Ectodermal cell (in vitro differentiated cells): ENCODE measurements at regions not wholly inside any gene's neighbourhood (a gene's known extent, or its start where the extent isn't known, plus 50 kb on each side); places are given as distances from the start of the nearest gene placed in this dataset.

Experiments
- H3K27ac ChIP-seq: 2 replicates; pipeline ENCODE4 v1.7.0; 2013; ENCODE audit warnings: mild to moderate bottlenecking, low read depth, low read length; ENCODE audit not compliant: insufficient read depth, poor library complexity, severe bottlenecking
- H3K27me3 ChIP-seq: 2 replicates; pipeline ENCODE4 v1.7.0; 2013; ENCODE audit warnings: mild to moderate bottlenecking, low read length; ENCODE audit not compliant: insufficient read depth, control insufficient read depth, poor library complexity, severe bottlenecking
- H3K36me3 ChIP-seq: one replicate; pipeline ENCODE4 v1.7.0; 2013; ENCODE audit warnings: low read length; ENCODE audit not compliant: control insufficient read depth, insufficient read depth
- H3K4me1 ChIP-seq: one replicate; pipeline ENCODE4 v1.7.0; 2013; ENCODE audit warnings: low read length; ENCODE audit not compliant: control insufficient read depth, insufficient read depth
- H3K4me3 ChIP-seq: 2 replicates; pipeline ENCODE4 v1.7.0; 2013; ENCODE audit warnings: low read depth, low read length, control low read depth; ENCODE audit not compliant: insufficient read depth
- H3K9me3 ChIP-seq: 2 replicates; pipeline ENCODE4 v1.7.0; 2013; ENCODE audit warnings: mild to moderate bottlenecking, low read length, moderate library complexity; ENCODE audit not compliant: control insufficient read depth
- WGBS, 2 experiments: methylation state at CpG; one replicate each; pipeline ENCODE4 v1.1.7; 2013; ENCODE audit warnings: missing lambda C conversion rate in 2 of 2; 5-methylcytosine and 5-hydroxymethylcytosine counted together

- H3K27ac ChIP-seq, result no peak overlapping the region
- H3K27me3 ChIP-seq, result no peaks in the 10 kb centered on the region
- H3K36me3 ChIP-seq, result no peaks in the 10 kb centered on the region
- no peaks in the 10 kb centered on the region for H3K4me1 ChIP-seq
- no peak overlapping the region for H3K4me3 ChIP-seq
- peaks cover 2% of the 10 kb centered on the region for H3K9me3 ChIP-seq
- 94 to 95% methylated on average over 8 of the region's 8 CpGs for WGBS, 2 experiments
These were observed 83.6 kb upstream of the PGRMC2 start for GRCh38 chr4:128371001-128371777.

GRCh38 chr4:128366212-128366611 is 78.6 kb upstream of the PGRMC2 start:
- Histone ChIP-seq H3K4me3 (no peak overlapping the region), H3K27ac (no peak overlapping the region), H3K27me3 (no peaks in the 10 kb centered on the region), H3K36me3 (no peaks in the 10 kb centered on the region), H3K4me1 (no peaks in the 10 kb centered on the region), H3K9me3 (peaks cover 2% of the 10 kb centered on the region)
- 96% methylated on average over 3 to 4 of the region's 4 CpGs for WGBS, 2 experiments

GRCh38 chr4:128364565-128364964 is 77.0 kb upstream of the PGRMC2 start:
- Histone ChIP-seq H3K27ac (no peak overlapping the region), H3K4me1 (no peaks in the 10 kb centered on the region), H3K36me3 (no peaks in the 10 kb centered on the region), H3K27me3 (no peaks in the 10 kb centered on the region), H3K9me3 (peaks cover 2% of the 10 kb centered on the region), H3K4me3 (no peak overlapping the region)
- 95% methylated on average over 7 of the region's 7 CpGs for WGBS, 2 experiments

GRCh38 chr4:128363966-128364365 is 76.4 kb upstream of the PGRMC2 start:
- WGBS, 2 experiments, result 96% methylated on average over 6 of the region's 6 CpGs
- H3K27me3 ChIP-seq, result no peaks in the 10 kb centered on the region

GRCh38 chr4:128362760-128363159 is 75.1 kb upstream of the PGRMC2 start:
- WGBS, 2 experiments, result 94 to 96% methylated on average over 1 of the region's 1 CpG
- H3K27me3 ChIP-seq, result no peaks in the 10 kb centered on the region
- H3K9me3 ChIP-seq, result no peaks in the 10 kb centered on the region
- H3K36me3 ChIP-seq, result no peaks in the 10 kb centered on the region
- no peak overlapping the region for H3K4me3 ChIP-seq
- H3K27ac ChIP-seq, result no peak overlapping the region
- H3K4me1 ChIP-seq, result no peaks in the 10 kb centered on the region

More at GRCh38 chr4:128363966-128364365, 76.4 kb upstream of the PGRMC2 start:
- Histone ChIP-seq H3K4me1 (no peaks in the 10 kb centered on the region), H3K9me3 (no peaks in the 10 kb centered on the region), H3K4me3 (no peak overlapping the region), H3K27ac (no peak overlapping the region), H3K36me3 (no peaks in the 10 kb centered on the region)

- Histone ChIP-seq H3K36me3 (no peaks in the 10 kb centered on the region), H3K9me3 (no peaks in the 10 kb centered on the region), H3K27ac (no peak overlapping the region), H3K4me3 (no peak overlapping the region), H3K27me3 (no peaks in the 10 kb centered on the region), H3K4me1 (no peaks in the 10 kb centered on the region)
- 95 to 100% methylated on average over 1 to 2 of the region's 2 CpGs for WGBS, 2 experiments
These were observed 71.8 kb upstream of the PGRMC2 start for GRCh38 chr4:128359422-128359821.

- H3K4me1 ChIP-seq, result no peaks in the 10 kb centered on the region
- H3K27me3 ChIP-seq, result no peaks in the 10 kb centered on the region
- WGBS, 2 experiments, result 98% methylated on average over 2 of the region's 2 CpGs
- H3K27ac ChIP-seq, result no peak overlapping the region
- H3K4me3 ChIP-seq, result no peak overlapping the region
- no peaks in the 10 kb centered on the region for H3K36me3 ChIP-seq
- no peaks in the 10 kb centered on the region for H3K9me3 ChIP-seq
These were observed 71.3 kb upstream of the PGRMC2 start for GRCh38 chr4:128358913-128359279.

- WGBS, 2 experiments, result 95% methylated on average over 7 of the region's 7 CpGs
- no peaks in the 10 kb centered on the region for H3K36me3 ChIP-seq
- H3K4me3 ChIP-seq, result no peak overlapping the region
- no peaks in the 10 kb centered on the region for H3K9me3 ChIP-seq
- no peaks in the 10 kb centered on the region for H3K27me3 ChIP-seq
- no peaks in the 10 kb centered on the region for H3K4me1 ChIP-seq
- no peak overlapping the region for H3K27ac ChIP-seq
These were observed 70.8 kb upstream of the PGRMC2 start for GRCh38 chr4:128358231-128358912.

- Histone ChIP-seq H3K27me3 (no peaks in the 10 kb centered on the region), H3K4me1 (no peaks in the 10 kb centered on the region), H3K36me3 (no peaks in the 10 kb centered on the region), H3K27ac (no peak overlapping the region), H3K9me3 (no peaks in the 10 kb centered on the region), H3K4me3 (no peak overlapping the region)
- 65 to 67% methylated on average over 2 of the region's 2 CpGs for WGBS, 2 experiments
These were observed 69.7 kb upstream of the PGRMC2 start for GRCh38 chr4:128357286-128357685.

- no peaks in the 10 kb centered on the region for H3K36me3 ChIP-seq
- 87 to 90% methylated on average over 4 of the region's 4 CpGs for WGBS, 2 experiments
- no peak overlapping the region for H3K4me3 ChIP-seq
- H3K4me1 ChIP-seq, result no peaks in the 10 kb centered on the region
- no peaks in the 10 kb centered on the region for H3K27me3 ChIP-seq
- no peaks in the 10 kb centered on the region for H3K9me3 ChIP-seq
- no peak overlapping the region for H3K27ac ChIP-seq
These were observed 67.7 kb upstream of the PGRMC2 start for GRCh38 chr4:128355305-128355704.
